ENCODE measurements at regions not wholly inside any gene's neighbourhood (a gene's known extent, or its start where the extent isn't known, plus 50 kb on each side); places are given as distances from the start of the nearest gene placed in this dataset.

GRCh38 chr4:63361066-63361465 is 1048.2 kb downstream of the TECRL start:
- Histone ChIP-seq H3K9me3 (replicated peaks; ENCODE audit: insufficient read depth, low read length) (no peaks in the 10 kb centered on the region), H3K27ac (ENCODE audit: low read length) (no peak overlapping the region), H3K4me3 (ENCODE audit: low read length) (no peak overlapping the region), H3F3A (ENCODE audit: insufficient read depth, low read length) (no peaks in the 10 kb centered on the region), H2AFZ (ENCODE audit: low read length) (no peak overlapping the region), H3K9me2 (replicated peaks; ENCODE audit: insufficient read depth, low read length) (no peaks in the 10 kb centered on the region), H3K9ac (ENCODE audit: low read length) (no peak overlapping the region), H3K4me2 (ENCODE audit: low read depth, low read length) (no peak overlapping the region), H3K27me3 (replicated peaks; ENCODE audit: insufficient read depth, low read length) (no peaks in the 10 kb centered on the region), H3K36me3 (replicated peaks; ENCODE audit: insufficient read depth, low read length) (no peaks in the 10 kb centered on the region), H4K20me1 (ENCODE audit: insufficient read depth, low read length) (no peaks in the 10 kb centered on the region), H3K4me1 (ENCODE audit: low read length) (no peaks in the 10 kb centered on the region), H3K79me2 (ENCODE audit: low read length) (no peaks in the 10 kb centered on the region)
- no peak for DNase-seq
- TF ChIP-seq EZH2phosphoT487 (IDR thresholded peaks at IDR 0.05; ENCODE audit: low read length) = no peak
- no peak for TF ChIP-seq CTCF (IDR thresholded peaks at IDR 0.05; ENCODE audit: low read length)
- TF ChIP-seq EZH2 (optimal IDR thresholded peaks at IDR 0.05; ENCODE audit: low read depth, low read length) = no peak

DNA sequence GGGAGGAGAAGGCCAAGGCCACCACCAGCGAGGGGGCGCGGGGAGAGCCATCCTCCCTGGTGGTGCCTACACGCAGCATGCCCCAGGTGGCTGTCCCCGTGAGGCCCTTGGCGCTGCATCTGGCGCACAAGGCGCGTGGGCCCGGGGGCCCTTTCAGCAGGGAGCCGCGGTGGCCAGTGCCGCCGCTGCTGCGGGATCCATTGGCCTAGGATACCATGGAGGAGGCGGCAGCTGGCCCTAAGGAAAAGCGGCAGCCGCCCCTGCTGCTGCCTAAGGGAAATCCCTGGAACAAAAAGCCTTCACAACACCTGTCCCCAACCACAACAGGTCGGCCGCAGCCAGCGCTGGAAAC is 1059.6 kb downstream of the TECRL start:
- H3K36me3 ChIP-seq (replicated peaks; ENCODE audit: insufficient read depth, low read length) = no peaks in the 10 kb centered on the region
- H4K20me1 ChIP-seq (ENCODE audit: insufficient read depth, low read length) = no peaks in the 10 kb centered on the region
- H3K9me2 ChIP-seq (replicated peaks; ENCODE audit: insufficient read depth, low read length) = no peaks in the 10 kb centered on the region
- no peak overlapping the region for H3K4me3 ChIP-seq (ENCODE audit: low read length)
- no peak overlapping the region for H2AFZ ChIP-seq (ENCODE audit: low read length)
- TF ChIP-seq CTCF (IDR thresholded peaks at IDR 0.05; ENCODE audit: low read length) (no peak), EZH2phosphoT487 (IDR thresholded peaks at IDR 0.05; ENCODE audit: low read length) (no peak)
- no peaks in the 10 kb centered on the region for H3K4me1 ChIP-seq (ENCODE audit: low read length)
- no peak overlapping the region for H3K9ac ChIP-seq (ENCODE audit: low read length)
- H3K27me3 ChIP-seq (replicated peaks; ENCODE audit: insufficient read depth, low read length) = no peaks in the 10 kb centered on the region
- H3K79me2 ChIP-seq (ENCODE audit: low read length) = no peaks in the 10 kb centered on the region
- no peaks in the 10 kb centered on the region for H3F3A ChIP-seq (ENCODE audit: insufficient read depth, low read length)
- no peak for DNase-seq
- H3K27ac ChIP-seq (ENCODE audit: low read length) = no peak overlapping the region
- H3K9me3 ChIP-seq (replicated peaks; ENCODE audit: insufficient read depth, low read length) = no peaks in the 10 kb centered on the region
- no peak overlapping the region for H3K4me2 ChIP-seq (ENCODE audit: low read depth, low read length)

GRCh38 chr4:63348735-63349673 is 1060.2 kb downstream of the TECRL start:
- no peaks in the 10 kb centered on the region for H3K79me2 ChIP-seq (ENCODE audit: low read length)
- H3K4me1 ChIP-seq (ENCODE audit: low read length) = no peaks in the 10 kb centered on the region
- no peaks in the 10 kb centered on the region for H3F3A ChIP-seq (ENCODE audit: insufficient read depth, low read length)
- TF ChIP-seq CTCF (IDR thresholded peaks at IDR 0.05; ENCODE audit: low read length) = no peak
- no peak for TF ChIP-seq EZH2phosphoT487 (IDR thresholded peaks at IDR 0.05; ENCODE audit: low read length)
- TF ChIP-seq EZH2 (optimal IDR thresholded peaks at IDR 0.05; ENCODE audit: low read depth, low read length) = no peak
- no peaks in the 10 kb centered on the region for H3K27me3 ChIP-seq (replicated peaks; ENCODE audit: insufficient read depth, low read length)
- H4K20me1 ChIP-seq (ENCODE audit: insufficient read depth, low read length) = no peaks in the 10 kb centered on the region
- no peaks in the 10 kb centered on the region for H3K9me2 ChIP-seq (replicated peaks; ENCODE audit: insufficient read depth, low read length)
- no peak overlapping the region for H2AFZ ChIP-seq (ENCODE audit: low read length)
- H3K27ac ChIP-seq (ENCODE audit: low read length) = no peak overlapping the region
- H3K36me3 ChIP-seq (replicated peaks; ENCODE audit: insufficient read depth, low read length) = no peaks in the 10 kb centered on the region
- H3K4me3 ChIP-seq (ENCODE audit: low read length) = no peak overlapping the region
- no peak overlapping the region for H3K4me2 ChIP-seq (ENCODE audit: low read depth, low read length)
- H3K9me3 ChIP-seq (replicated peaks; ENCODE audit: insufficient read depth, low read length) = no peaks in the 10 kb centered on the region
- H3K9ac ChIP-seq (ENCODE audit: low read length) = no peak overlapping the region
- no peak for DNase-seq
